ENCODE measurements at regions not wholly inside any gene's neighbourhood (a gene's known extent, or its start where the extent isn't known, plus 50 kb on each side); places are given as distances from the start of the nearest gene placed in this dataset.
"Not testable (repeated sequence)": the region's sequence is repeated elsewhere in the genome, so short reads cannot be mapped to it uniquely, and the experiment has no call there.

DNA sequence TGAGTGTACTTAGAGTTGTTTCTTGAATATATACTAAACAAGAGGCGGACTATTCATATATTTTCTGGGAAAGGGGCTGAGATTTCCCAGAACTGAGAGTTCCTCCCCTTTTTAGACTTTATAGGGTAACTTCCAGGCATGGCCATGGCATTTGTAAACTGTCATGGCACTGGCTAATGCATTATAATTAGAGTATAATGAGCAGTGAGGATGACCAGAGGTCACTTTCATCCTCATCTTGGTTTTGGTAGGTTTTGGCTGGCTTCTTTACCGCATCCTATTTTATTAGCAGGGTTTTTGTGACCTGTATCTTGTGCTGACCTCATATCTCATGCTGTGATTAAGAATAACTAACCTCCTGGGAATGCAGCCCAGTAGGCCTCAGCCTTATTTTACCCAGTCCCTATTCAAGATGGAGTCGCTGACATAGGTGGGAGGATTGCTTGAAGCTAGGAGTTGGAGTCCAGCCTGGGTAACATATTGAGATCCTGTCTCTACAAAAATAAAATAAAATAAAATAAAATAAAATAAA is 91.4 kb downstream of the MOBP start:
- H3K4me3 ChIP-seq (ENCODE audit: low read depth, low read length) = no peak overlapping the region
- no peaks in the 10 kb centered on the region for H3K36me3 ChIP-seq (ENCODE audit: insufficient read depth, low read length)
- no peaks in the 10 kb centered on the region for H3K79me2 ChIP-seq (ENCODE audit: control insufficient read depth, insufficient read depth, low read length, unreplicated experiment)
- no peaks in the 10 kb centered on the region for H3K4me1 ChIP-seq (ENCODE audit: control insufficient read depth, insufficient read depth, low read length, unreplicated experiment)
- H2AFZ ChIP-seq (ENCODE audit: low read length, unreplicated experiment) = no peak overlapping the region
- no peaks in the 10 kb centered on the region for H3K27me3 ChIP-seq (ENCODE audit: insufficient read depth, low read length)
- H3K27ac ChIP-seq (ENCODE audit: low read depth, low read length) = no peak overlapping the region

DNA sequence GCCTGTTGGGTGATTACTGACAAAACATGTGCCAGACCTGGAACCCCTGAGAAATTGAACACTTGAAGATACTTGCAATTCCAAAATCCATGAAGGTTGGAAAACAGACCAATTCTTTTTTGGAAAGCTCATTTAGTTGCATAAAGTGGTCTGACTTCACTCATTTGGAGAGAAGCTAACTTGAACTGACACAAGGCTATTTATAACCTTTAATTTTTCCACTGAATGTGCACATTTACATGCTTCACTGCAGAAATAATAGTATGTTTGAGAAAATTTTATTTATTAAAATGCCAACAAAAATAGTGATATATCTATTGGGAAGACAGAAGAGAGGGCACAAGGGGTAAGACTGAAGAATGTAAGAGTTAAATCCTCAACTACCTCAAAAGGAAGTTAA is 92.1 kb downstream of the MOBP start:
- Histone ChIP-seq H2AFZ (ENCODE audit: low read length, unreplicated experiment) (no peak overlapping the region), H3K4me3 (ENCODE audit: low read depth, low read length) (no peak overlapping the region), H3K79me2 (ENCODE audit: control insufficient read depth, insufficient read depth, low read length, unreplicated experiment) (no peaks in the 10 kb centered on the region), H3K4me1 (ENCODE audit: control insufficient read depth, insufficient read depth, low read length, unreplicated experiment) (no peaks in the 10 kb centered on the region), H3K27ac (ENCODE audit: low read depth, low read length) (no peak overlapping the region), H3K27me3 (ENCODE audit: insufficient read depth, low read length) (no peaks in the 10 kb centered on the region), H3K36me3 (ENCODE audit: insufficient read depth, low read length) (no peaks in the 10 kb centered on the region)

DNA sequence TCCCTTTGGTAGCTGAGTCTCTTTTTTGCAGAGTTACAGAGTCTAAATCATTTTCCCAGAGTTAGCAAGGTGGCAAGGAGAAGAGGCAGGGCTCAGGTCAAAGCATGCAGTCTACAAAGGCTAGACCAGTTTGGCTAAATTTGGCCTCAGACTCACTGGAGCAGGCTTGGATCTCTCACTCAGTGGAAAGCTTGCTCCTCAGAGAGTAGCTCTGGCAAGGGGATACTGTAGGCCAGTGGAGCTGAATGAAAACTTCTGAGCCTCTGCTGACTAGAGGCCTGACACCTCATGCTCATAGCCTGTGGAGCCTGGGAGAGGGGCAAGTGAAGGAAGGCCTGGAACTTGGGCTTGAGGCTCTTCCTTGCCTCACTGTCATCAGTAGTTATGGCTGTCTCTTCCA is 101.0 kb downstream of the MOBP start:
- H3K4me1 ChIP-seq (ENCODE audit: control insufficient read depth, insufficient read depth, low read length, unreplicated experiment) = no peaks in the 10 kb centered on the region
- peaks cover 43% of the 10 kb centered on the region for H3K27me3 ChIP-seq (ENCODE audit: insufficient read depth, low read length)
- no peaks in the 10 kb centered on the region for H3K36me3 ChIP-seq (ENCODE audit: insufficient read depth, low read length)
- no peak overlapping the region for H2AFZ ChIP-seq (ENCODE audit: low read length, unreplicated experiment)
- no peaks in the 10 kb centered on the region for H3K79me2 ChIP-seq (ENCODE audit: control insufficient read depth, insufficient read depth, low read length, unreplicated experiment)
- H3K27ac ChIP-seq (ENCODE audit: low read depth, low read length) = no peak overlapping the region
- H3K4me3 ChIP-seq (ENCODE audit: low read depth, low read length) = no peak overlapping the region

DNA sequence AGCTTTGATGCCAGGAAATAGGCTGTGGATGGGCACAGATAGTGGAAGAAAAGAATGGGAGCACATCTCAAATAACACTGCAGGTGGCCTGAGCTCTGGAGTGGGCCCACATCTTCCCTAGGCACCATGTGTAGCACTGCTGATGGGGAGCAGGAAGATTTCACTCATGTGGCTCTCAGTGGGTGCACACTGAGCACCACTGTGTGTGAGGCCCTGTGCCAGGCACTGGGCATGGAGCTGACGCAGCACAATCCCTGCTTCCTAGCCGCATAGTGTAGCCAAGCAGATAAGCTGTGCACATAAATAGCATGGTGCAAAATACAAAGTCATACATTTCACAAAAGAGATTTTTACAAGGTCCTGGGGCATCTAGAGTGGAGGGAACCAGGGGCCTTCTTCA is 101.6 kb downstream of the MOBP start:
- H3K4me3 ChIP-seq (ENCODE audit: low read depth, low read length) = no peak overlapping the region
- no peaks in the 10 kb centered on the region for H3K4me1 ChIP-seq (ENCODE audit: control insufficient read depth, insufficient read depth, low read length, unreplicated experiment)
- H2AFZ ChIP-seq (ENCODE audit: low read length, unreplicated experiment) = no peak overlapping the region
- H3K79me2 ChIP-seq (ENCODE audit: control insufficient read depth, insufficient read depth, low read length, unreplicated experiment) = no peaks in the 10 kb centered on the region
- H3K27ac ChIP-seq (ENCODE audit: low read depth, low read length) = no peak overlapping the region
- peaks cover 47% of the 10 kb centered on the region for H3K27me3 ChIP-seq (ENCODE audit: insufficient read depth, low read length)
- no peaks in the 10 kb centered on the region for H3K36me3 ChIP-seq (ENCODE audit: insufficient read depth, low read length)

DNA sequence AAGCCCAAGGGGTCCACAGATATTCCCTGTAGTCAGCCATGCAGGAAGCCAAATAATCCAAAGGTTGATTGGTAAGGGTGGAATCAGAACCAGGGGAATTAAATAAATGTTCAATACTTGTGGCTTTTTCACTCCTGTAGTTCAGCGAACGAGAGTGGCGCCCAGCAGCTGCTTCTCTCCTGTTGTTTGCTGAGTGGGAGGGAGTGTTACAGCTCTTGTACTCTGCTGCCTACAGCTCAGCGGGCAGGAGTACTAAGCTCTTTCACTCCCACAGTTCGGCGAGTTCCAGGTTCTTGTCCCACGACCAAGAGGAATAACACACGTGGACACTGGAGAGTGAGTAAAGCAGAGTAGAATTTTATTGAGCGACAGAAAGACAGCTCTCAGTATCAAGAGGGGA is 105.9 kb downstream of the MOBP start:
- Histone ChIP-seq H3K27ac (ENCODE audit: low read depth, low read length) (no peak overlapping the region), H3K4me1 (ENCODE audit: control insufficient read depth, insufficient read depth, low read length, unreplicated experiment) (no peaks in the 10 kb centered on the region), H3K27me3 (ENCODE audit: insufficient read depth, low read length) (peaks cover 33% of the 10 kb centered on the region; the same call in 1 of the 2 replicates), H3K36me3 (ENCODE audit: insufficient read depth, low read length) (no peaks in the 10 kb centered on the region), H2AFZ (ENCODE audit: low read length, unreplicated experiment) (no peak overlapping the region), H3K79me2 (ENCODE audit: control insufficient read depth, insufficient read depth, low read length, unreplicated experiment) (no peaks in the 10 kb centered on the region), H3K4me3 (ENCODE audit: low read depth, low read length) (no peak overlapping the region)

DNA sequence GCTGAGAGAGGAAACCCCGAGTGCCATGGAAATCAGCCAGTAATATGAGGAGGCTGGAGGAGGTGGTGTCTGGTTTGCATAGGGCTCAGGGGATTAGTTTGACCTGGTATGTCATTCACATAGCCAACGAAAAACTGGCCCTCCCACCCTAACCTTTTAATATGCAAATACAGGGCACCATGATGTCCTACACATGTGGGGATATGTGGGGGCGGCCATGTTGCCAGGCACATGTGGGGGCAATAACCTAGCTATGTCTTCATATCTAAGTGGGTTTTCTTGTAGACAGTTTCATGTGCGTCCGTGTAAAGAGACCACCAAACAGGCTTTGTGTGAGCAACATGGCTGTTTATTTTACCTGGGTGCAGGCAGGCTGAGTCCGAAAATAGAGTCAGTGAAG is 110.1 kb downstream of the MOBP start:
- no peaks in the 10 kb centered on the region for H3K4me1 ChIP-seq (ENCODE audit: control insufficient read depth, insufficient read depth, low read length, unreplicated experiment)
- no peak overlapping the region for H3K4me3 ChIP-seq (ENCODE audit: low read depth, low read length)
- H2AFZ ChIP-seq (ENCODE audit: low read length, unreplicated experiment) = no peak overlapping the region
- H3K27ac ChIP-seq (ENCODE audit: low read depth, low read length) = no peak overlapping the region
- no peaks in the 10 kb centered on the region for H3K79me2 ChIP-seq (ENCODE audit: control insufficient read depth, insufficient read depth, low read length, unreplicated experiment)
- H3K27me3 ChIP-seq (ENCODE audit: insufficient read depth, low read length) = peaks cover 21% of the 10 kb centered on the region; the same call in 1 of the 2 replicates
- H3K36me3 ChIP-seq (ENCODE audit: insufficient read depth, low read length) = no peaks in the 10 kb centered on the region

DNA sequence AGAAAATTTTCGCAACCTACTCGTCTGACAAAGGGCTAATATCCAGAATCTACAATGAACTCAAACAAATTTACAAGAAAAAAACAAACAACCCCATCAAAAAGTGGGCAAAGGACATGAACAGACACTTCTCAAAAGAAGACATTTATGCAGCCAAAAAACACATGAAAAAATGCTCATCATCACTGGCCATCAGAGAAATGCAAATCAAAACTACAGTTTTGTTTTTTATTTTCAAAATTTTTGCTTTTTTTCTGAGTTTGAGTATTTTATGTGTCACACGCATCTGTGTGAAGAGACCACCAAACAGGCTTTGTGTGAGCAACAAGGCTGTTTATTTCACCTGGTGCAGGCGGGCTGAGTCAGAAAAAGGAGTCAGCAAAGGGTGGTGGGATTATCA is 118.7 kb downstream of the MOBP start:
- not testable (repeated sequence) for H3K27me3 ChIP-seq (ENCODE audit: insufficient read depth, low read length); H3K79me2 ChIP-seq (ENCODE audit: control insufficient read depth, insufficient read depth, low read length, unreplicated experiment); H3K36me3 ChIP-seq (ENCODE audit: insufficient read depth, low read length); H3K27ac ChIP-seq (ENCODE audit: low read depth, low read length); H2AFZ ChIP-seq (ENCODE audit: low read length, unreplicated experiment); H3K4me1 ChIP-seq (ENCODE audit: control insufficient read depth, insufficient read depth, low read length, unreplicated experiment); H3K4me3 ChIP-seq (ENCODE audit: low read depth, low read length)

DNA sequence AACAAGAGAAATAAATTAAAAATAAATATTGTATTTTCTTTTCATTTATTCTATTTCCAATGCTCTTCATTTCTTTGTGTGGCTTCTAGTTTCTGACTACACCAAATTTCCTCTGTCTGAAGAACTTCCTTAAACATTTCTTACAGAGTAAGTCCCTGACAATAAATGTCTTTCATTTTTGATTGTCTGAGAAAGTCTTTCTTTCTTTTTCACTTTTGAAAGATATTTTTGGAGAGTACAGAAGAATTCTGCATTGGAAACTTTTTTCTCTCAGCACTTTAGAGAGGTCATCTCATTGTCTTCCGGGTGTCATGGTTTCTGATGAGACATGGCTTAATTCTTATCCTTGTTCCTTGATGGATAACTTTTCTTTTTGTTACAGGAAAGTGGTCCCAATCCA is 119.6 kb downstream of the MOBP start:
- H3K4me1 ChIP-seq (ENCODE audit: control insufficient read depth, insufficient read depth, low read length, unreplicated experiment) = no peaks in the 10 kb centered on the region
- H3K27me3 ChIP-seq (ENCODE audit: insufficient read depth, low read length) = no peaks in the 10 kb centered on the region
- H3K4me3 ChIP-seq (ENCODE audit: low read depth, low read length) = no peak overlapping the region
- H3K36me3 ChIP-seq (ENCODE audit: insufficient read depth, low read length) = no peaks in the 10 kb centered on the region
- H3K27ac ChIP-seq (ENCODE audit: low read depth, low read length) = no peak overlapping the region
- H2AFZ ChIP-seq (ENCODE audit: low read length, unreplicated experiment) = no peak overlapping the region
- no peaks in the 10 kb centered on the region for H3K79me2 ChIP-seq (ENCODE audit: control insufficient read depth, insufficient read depth, low read length, unreplicated experiment)

DNA sequence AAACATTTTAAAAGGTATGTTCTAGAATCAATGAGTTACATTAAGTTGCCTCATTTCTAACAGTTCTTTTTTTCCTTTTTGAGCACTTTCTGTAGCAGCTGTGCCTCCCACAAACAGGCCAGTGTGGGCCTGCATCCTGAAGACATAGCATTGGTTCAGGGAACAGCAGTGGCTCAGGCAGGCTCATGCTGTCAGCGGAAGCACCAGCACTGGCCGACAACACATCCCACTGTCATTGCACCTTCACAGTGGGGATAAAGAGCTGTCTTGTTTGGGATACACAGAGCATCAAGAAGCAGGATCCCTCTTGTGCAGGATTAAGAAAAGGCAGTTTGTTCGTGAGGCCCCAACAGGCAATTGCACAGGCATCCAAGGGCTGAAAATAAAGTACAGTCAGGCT is 123.3 kb downstream of the MOBP start:
- Histone ChIP-seq H3K27ac (ENCODE audit: low read depth, low read length) (no peak overlapping the region), H3K27me3 (ENCODE audit: insufficient read depth, low read length) (no peaks in the 10 kb centered on the region), H3K79me2 (ENCODE audit: control insufficient read depth, insufficient read depth, low read length, unreplicated experiment) (no peaks in the 10 kb centered on the region), H3K36me3 (ENCODE audit: insufficient read depth, low read length) (no peaks in the 10 kb centered on the region), H2AFZ (ENCODE audit: low read length, unreplicated experiment) (no peak overlapping the region), H3K4me1 (ENCODE audit: control insufficient read depth, insufficient read depth, low read length, unreplicated experiment) (no peaks in the 10 kb centered on the region), H3K4me3 (ENCODE audit: low read depth, low read length) (no peak overlapping the region)

DNA sequence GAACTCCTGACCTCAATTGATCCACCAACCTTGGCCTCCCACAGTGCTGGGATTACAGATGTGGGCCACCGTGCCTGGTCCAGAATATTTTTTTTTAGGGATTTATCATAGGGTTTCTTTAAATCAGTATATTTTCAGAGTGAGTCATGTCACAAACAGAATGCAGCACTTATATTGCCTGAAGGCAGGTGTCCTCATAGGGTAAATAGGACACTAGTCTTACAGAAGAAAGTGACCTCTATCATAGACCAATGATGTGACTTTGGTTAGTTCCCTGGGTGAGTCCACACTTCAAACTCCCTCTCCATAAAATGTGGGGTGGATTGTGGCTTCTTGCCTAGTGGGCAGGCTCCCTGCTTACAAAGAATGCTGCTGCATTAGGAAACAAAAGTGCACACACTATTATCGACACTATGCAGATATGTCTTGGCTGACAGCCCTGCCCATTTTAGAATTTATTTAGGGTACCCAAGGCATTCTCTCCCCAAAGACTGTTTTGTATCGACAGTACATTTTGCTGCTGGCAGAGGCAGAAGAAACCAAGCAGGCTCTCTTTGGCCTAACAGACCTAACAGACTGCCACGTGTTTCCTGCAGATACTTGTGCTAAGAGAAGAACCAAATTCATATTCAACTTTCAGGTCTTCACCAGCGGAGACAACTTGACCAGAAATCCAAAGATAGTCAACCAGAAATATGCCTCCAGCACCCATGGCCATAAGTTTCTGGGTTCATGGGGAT is 125.0 kb downstream of the MOBP start:
- no peaks in the 10 kb centered on the region for H3K27me3 ChIP-seq (ENCODE audit: insufficient read depth, low read length)
- H3K36me3 ChIP-seq (ENCODE audit: insufficient read depth, low read length) = no peaks in the 10 kb centered on the region
- H3K4me3 ChIP-seq (ENCODE audit: low read depth, low read length) = no peak overlapping the region
- H2AFZ ChIP-seq (ENCODE audit: low read length, unreplicated experiment) = no peak overlapping the region
- no peaks in the 10 kb centered on the region for H3K79me2 ChIP-seq (ENCODE audit: control insufficient read depth, insufficient read depth, low read length, unreplicated experiment)
- no peaks in the 10 kb centered on the region for H3K4me1 ChIP-seq (ENCODE audit: control insufficient read depth, insufficient read depth, low read length, unreplicated experiment)
- no peak overlapping the region for H3K27ac ChIP-seq (ENCODE audit: low read depth, low read length)

DNA sequence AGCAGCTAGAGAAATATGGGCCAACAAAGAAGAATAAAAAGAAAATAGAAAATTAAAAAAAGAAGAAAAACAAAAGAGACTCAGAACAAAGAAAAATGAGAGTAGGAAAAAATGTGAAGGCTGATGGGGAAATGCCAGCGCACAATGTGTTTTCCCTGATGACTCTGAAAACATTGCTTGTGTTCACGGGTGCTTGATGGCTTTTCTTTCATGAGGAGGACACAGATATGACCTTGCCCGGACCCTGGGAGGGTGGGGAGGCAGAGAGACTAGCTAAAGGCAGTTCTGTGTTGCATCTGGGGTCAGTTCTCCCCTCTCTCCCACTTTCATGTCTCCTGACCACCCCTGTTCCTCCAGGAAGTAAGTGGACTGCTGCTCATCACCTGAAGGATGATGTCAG is 125.9 kb downstream of the MOBP start:
- H3K4me3 ChIP-seq (ENCODE audit: low read depth, low read length) = no peak overlapping the region
- H3K27ac ChIP-seq (ENCODE audit: low read depth, low read length) = no peak overlapping the region
- no peak overlapping the region for H2AFZ ChIP-seq (ENCODE audit: low read length, unreplicated experiment)
- H3K36me3 ChIP-seq (ENCODE audit: insufficient read depth, low read length) = no peaks in the 10 kb centered on the region
- H3K27me3 ChIP-seq (ENCODE audit: insufficient read depth, low read length) = no peaks in the 10 kb centered on the region
- H3K4me1 ChIP-seq (ENCODE audit: control insufficient read depth, insufficient read depth, low read length, unreplicated experiment) = no peaks in the 10 kb centered on the region
- H3K79me2 ChIP-seq (ENCODE audit: control insufficient read depth, insufficient read depth, low read length, unreplicated experiment) = no peaks in the 10 kb centered on the region

Measured in ACC112 (cell line).